CD4-positive, alpha-beta T cell treated with Interleukin-15 for 1 hour (primary cell): ENCODE measurements at regions not wholly inside any gene's neighbourhood (a gene's known extent, or its start where the extent isn't known, plus 50 kb on each side); places are given as distances from the start of the nearest gene placed in this dataset.

Experiments
- DNase-seq: peaks from one replicate; pipeline ENCODE4 v3.0.0-alpha.2; 2020

DNA sequence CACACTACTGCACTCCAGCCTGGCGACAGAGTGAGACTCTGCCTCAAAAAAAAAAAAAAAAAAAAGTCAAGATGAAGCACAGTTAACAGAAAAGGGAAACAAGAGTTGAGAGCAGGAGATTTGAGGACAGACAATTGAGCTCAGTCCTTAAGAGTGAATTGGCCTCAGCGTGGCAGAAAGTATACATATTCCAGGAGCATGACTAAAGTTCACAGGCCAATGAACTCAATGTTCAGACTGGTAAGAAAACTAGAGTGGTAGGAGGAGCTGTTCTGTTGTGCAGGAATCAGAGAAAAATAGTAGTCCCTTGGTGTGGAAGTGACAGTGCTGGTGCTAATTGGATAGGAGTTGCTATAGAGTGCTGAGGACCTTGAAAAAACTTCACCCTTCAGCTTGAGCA lies 60.0 kb downstream of the NRN1 start:
- no peak for DNase-seq

DNA sequence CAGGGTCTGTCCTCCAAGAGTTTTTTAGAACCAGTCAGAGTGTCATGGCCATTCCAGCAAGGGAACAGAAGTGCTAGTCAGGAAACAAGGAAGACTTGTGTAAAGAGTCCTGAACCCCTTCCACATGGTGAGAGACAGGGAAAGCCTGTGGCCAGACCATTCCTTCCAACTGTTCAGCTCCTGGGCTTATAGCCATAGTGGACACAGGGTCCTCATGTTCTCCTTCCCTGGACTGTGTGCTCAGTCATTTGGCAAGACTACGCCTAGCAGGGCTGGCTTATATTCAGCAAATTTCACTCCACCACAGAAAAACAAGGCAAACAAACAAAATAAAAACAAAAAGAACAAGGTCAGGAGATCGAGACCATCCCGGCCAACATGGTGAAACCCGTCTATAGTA lies 60.5 kb downstream of the NRN1 start:
- no peak for DNase-seq

DNA sequence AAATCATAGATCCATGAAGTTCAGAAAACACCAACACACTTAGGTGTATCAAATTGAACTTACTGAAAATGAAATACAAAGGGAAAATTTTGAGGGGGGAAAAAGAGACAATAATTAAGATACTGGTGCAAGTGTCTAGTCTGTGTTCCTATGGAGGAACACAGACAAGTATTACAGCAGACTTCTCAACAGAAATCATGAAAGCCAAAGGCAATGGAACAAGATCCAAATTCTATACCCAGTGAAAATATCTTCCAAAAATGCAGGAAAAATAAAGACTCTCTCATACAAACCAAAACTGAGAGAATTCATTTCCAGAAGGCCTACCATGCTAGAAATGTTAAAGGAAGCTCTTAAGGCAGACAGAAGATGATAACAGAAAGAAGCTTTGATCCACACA lies 63.1 kb downstream of the NRN1 start:
- no peak for DNase-seq

DNA sequence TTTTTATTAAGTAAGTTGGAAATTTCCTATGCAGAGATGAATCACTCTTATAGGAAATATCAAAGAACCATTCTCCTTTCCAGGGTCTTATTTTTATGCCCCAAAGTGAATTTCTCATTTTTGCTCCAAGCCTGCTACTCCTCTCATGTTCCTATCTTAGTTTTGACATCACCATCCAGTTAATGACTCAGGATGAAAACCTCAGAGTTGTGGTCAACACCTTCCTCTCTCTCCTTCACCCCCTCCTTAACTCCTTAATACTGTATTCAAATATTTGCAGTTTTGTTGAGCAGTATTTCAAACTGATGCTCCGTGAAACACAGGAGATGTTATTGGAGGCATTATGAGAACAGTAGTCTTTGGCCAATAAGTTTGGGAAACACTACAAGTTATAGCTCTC lies 64.1 kb downstream of the NRN1 start:
- no peak for DNase-seq

DNA sequence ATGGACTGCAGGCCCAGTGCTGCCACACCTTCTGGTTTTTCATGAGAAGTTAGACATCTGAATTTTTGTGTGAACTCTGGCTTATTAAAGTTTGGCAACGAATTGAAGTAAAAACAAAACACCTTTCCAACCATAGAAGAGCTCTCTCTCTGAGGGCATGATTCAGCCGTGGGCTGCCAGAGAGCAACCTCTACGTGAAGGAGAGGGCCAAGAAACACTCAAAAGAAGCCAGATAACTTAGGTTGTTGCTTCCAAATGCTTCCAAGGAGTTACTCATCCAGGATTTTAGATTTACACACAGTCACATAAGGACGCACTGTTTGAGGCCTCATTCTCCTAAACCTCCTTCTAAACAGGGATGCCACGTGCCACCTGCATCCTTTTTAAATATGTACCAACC lies 65.5 kb downstream of the NRN1 start:
- DNase-seq = no peak

DNA sequence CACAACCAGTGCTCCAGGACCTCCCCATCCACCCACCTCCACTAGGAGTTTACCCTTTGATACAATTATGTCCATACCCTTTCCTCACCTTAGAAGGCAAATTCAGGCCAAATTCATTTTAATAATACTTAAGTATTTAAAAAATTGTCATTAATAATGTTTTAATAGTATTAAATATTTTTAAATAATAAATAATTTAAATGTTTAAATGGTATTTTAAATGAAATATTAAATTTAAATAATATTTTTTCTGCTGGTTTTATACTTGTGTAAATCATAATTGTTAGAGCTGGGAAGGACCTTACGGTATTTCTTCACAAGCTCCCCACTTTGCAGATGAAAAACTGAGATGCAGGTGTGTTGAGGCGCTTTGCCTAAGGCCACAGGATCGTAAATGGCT lies 67.8 kb downstream of the NRN1 start:
- no peak for DNase-seq

DNA sequence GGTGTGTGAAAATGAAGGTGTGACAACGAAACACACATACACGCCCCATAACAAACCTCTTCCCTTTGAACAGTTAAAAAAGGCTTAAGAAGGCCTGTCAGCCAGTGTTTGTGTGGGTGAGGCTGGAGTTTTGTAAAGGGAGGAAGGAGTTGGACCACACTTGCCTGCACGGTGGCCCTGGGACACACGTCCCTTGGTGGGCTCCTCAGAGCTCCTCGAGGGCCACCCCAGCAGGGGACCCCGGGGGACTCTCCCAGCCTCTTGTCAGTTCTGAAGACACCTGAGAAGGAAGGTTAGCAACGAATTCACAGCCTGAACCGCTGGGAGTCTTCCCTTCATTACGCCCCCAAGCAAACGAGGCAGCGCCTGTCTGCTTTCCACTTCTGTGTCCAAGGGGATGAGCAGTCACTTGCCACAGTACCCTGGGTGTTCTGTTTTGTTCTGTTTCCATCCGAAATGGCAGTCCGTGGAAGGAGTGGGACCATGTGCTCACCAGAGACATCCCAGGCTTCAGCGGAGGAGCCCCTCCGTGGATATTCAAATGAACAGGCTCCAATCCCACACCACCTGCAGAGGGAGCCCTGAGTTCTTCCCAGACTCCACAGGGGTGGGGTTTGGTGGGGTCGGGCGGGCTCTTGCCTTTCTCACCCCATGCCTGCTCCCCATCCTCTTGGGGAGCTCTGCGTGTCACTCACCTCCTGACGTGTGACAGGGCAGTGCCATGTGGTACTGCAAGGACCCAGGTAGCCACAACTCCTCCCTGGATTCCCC lies 68.6 kb downstream of the NRN1 start:
- DNase-seq = no peak

DNA sequence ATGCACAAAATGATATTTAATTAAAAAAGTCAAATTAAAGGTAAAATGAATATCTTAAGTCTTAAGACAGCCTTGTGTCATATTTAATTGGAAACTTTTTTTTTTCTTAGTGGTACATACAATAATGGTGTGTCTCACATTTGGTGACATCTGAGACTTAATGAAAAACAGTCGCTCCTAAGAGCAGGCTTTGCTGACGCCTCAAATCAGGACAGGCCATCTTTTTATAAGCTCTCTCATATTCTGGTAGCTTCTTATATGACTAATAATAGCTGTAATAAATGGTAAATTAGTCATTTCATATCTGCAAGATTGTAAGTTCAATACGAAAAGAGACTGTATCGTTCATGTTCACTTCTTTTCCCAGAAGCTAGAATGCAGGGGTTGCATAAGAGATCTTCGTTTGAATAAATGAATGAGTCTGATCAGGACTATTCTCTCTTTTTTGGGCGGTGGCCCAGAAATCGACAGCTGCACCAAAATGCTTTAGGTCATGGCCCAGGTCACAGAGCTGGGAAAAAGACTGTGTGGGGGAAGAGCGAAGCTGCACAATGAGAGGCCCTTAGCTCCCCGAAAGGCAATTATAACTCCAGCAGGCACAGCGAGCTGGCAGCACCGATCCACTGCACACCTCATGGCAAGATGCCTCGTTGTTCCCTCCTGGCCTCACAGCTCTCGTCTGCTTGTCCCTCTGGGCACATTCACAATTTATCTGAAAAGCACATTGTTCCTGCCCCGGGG lies 69.4 kb downstream of the NRN1 start:
- DNase-seq = no peak

DNA sequence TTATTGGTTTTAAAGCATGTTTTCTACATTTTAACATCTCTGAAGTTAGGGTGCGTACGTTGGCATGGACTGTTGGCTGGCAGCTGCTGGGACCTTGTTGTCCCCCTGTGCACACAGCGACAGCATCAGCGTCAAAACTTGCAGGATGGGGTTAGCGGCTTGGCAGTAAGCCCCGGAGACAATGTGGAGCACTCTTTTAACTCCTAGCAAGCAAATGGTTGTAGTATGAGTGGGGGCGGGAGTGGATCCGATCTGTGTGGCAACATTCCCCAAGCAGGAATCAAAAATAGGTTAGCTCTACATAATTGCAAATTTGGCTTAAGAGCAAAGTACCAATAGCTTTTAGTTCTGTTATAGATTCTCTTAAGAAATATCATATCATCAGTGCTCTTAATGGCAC lies 70.1 kb downstream of the NRN1 start:
- DNase-seq = no peak

DNA sequence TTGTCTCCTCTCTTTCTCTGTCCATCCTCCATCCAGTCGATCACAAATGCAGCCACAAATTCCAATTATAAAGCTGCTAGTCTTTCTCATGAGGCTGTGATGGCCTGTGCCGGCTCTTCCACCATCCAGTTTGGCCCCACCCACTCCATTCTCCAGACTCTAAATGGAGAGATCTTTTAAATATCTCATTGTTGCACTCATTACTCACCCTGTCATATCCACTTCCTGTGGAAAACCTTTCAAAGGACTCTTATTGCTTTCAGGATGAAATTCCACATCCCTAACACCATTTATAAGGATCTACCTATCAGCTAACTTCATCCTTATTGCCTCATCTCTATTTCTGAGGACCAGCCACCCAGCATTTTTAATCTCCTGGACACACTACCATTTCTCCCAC lies 70.6 kb downstream of the NRN1 start:
- DNase-seq = no peak

DNA sequence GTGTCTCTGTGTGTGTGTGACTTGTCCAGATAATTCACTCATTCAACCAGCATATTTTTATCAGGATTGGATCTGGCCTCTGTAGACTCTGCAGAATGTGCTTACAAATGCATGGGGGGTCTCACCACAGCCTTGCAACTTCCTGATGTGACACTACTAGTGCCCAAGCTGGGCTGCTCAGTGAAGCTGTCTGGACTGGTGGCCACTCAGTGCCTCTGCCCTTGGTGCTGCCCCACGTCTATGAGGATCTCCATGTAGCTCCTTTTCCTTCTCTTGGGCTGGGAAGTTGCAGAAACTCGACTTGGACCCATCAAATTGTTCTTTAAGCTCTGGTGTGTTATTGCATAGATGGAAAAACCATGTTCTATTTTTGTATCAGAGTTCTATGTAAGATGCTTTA lies 75.8 kb downstream of the NRN1 start:
- no peak for DNase-seq

DNA sequence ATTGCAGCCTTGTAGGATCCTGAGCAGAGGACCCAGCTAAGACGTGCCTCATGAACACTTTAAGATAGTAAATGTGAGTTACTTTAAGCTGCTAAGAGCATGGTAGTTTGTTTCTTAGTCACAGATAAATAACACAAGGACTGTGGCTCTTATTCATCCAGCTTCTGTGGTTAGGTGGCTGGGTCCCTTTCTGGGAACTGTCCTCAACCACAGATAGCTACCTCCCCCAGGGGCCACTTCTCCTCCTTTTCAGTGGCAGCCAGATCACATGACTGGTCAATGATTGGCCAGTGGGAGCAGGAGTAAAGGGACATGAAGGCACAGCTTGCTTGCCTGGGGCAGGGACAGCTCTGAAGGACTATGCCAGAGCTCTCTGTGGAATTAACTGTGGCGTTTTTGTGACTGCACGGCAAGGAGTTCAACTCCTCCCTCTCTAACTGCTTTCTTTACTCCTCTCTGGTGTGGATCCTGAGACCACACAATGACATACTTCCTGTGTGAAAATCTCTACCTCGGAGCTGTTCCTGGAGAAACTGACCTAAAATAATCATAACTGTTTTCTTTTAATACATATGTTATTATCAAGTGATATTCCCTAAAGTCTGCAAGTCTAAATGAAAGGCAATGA lies 76.5 kb downstream of the NRN1 start:
- DNase-seq = no peak

DNA sequence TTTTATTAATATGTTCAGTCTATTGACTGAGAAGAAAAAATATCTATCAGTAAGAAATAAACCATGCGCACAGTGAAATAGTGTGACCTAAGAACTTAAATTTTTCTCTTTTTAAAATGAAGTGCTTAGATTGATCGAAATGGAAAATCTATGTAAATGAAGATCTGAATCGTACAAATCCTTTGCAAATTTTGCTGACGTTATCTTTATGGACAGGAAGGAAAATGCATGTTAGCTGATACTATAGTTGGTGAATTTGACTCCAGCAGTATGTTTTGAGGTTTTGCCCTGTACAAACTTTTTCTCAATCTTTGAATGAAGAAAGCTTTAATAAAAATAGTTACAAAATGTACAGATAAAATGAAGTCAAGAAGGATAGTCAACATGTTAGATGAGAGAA lies 82.9 kb downstream of the NRN1 start:
- DNase-seq = no peak

DNA sequence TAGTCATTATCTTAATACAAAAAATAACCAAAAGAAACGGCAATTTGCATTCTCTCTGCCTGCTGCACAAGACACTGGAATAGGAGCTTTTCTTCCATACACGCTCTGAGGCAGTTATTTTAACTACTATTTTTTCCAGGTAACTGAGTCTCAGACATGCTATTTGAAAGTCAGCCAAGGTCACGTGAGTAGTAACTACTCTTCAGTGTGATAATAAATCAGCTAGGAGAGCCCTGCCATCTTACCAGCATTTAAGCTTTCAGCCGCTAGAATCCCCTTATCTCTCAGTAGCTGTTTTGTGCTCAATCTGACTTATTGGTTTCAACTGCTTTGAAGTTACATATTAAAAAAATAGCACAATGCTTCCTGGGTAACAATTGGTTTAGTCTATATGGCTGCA lies 84.5 kb downstream of the NRN1 start:
- DNase-seq = no peak

DNA sequence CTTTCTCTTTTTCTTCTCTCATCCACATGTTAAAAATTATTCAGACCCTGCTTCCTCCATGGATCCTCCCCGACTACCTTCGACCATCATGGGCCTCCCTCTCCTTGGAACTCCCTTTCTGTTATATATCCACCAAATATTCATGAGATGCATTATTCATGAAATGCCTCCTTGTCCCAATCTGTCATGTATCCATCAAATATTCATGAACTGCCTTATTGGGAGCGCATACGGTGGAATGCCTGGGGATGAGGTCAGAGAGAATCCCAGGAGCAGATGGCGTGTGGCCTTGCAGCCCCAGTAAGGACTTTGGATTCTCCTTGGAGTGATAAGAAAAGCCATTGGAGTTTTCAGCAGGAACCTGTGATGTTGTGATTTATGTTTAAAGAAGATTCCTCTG lies 97.0 kb downstream of the NRN1 start:
- no peak for DNase-seq

DNA sequence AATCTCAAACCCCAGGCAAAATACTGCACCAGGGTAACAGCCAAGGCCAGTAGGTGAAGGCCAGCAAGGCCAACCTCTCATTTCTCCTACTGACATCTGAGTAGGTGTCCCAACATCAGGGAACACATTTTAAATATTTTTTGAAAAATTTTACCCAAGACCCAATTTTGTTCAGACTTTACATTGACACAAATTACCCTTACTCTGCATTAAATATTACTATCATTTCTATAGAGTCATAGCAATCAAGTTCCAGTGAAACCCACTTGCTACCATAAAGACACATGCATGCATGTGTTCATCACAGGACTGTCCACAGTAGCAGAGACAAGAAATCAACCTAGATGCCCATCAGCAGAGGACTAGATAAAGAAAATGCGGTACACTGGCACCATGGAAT lies 99.9 kb downstream of the NRN1 start:
- no peak for DNase-seq

DNA sequence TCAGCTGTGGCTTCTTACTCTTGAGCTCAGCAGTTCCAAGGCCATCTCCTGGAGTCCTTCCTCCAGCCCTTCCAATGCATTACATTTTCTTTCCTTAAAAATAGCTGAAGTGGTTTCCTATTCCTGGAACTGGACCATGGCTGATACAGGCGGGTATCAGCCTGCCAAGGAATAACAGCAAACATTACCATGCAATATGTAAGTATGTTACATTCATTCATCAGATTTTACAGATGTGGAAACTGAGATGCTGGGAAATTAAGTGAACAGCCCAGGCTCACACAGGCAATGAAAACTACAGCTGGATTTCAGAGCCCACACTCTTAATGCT lies 100.4 kb downstream of the NRN1 start:
- no peak for DNase-seq

DNA sequence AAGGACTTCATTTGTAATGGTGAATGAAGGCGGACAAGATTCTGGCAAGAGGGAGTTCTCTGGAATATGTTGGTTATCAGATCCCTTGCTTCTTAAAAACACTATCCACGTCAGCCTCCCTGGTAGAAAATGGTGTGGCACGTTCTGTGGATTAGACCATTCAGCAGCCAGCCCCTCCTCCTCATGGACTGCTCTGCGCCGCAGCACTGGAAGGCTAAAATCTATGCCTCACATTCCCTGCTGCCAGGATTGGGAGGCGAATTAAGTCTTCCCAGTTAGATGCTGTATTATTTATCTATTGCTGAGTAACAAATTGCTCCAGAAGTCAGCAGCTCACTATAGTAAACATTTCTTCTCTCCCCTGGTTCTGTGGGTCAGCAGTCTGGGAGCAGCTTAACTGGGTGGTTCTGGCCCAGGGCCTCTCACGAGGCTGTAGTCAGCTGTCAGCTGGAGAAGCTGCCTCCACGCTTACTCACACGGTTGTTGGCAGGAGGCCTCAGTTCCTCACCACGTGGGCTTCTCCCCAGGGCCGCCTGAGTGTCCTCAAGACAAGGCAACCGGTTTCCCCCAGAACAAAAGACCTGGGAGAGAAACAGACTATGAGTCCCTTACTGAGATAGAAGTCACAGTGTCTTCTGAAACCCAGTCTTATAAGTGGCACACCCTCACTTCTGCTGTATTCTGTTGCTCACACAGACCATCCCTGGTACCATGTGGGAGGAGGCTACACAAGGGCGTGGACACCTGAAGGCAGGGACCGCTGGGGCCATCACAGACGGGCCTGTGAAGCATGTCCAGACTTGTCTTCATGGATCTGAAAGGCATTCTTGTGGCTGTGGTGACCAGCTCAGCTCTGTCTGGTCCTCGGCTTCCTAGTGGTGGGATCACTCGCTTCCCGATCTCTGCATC lies 101.0 kb downstream of the NRN1 start:
- no peak for DNase-seq

DNA sequence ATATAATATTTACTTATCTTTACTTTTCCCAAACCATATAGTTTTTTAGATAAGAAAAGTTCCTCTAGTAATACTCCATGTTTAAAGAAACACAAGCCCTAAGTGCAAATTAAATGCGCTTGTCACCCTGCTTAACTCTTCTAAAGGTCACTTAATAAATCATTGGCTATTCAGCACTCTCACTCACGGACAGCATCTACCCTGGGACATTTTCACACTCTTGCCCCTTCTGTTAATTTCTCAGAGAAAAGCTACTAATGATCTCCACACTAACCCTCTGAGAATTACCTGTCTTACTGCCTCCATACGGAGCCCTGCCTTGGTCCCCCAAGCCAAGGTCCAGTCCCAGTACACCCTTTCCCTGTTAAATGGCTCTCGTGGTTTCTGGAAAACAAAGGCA lies 102.2 kb downstream of the NRN1 start:
- no peak for DNase-seq

DNA sequence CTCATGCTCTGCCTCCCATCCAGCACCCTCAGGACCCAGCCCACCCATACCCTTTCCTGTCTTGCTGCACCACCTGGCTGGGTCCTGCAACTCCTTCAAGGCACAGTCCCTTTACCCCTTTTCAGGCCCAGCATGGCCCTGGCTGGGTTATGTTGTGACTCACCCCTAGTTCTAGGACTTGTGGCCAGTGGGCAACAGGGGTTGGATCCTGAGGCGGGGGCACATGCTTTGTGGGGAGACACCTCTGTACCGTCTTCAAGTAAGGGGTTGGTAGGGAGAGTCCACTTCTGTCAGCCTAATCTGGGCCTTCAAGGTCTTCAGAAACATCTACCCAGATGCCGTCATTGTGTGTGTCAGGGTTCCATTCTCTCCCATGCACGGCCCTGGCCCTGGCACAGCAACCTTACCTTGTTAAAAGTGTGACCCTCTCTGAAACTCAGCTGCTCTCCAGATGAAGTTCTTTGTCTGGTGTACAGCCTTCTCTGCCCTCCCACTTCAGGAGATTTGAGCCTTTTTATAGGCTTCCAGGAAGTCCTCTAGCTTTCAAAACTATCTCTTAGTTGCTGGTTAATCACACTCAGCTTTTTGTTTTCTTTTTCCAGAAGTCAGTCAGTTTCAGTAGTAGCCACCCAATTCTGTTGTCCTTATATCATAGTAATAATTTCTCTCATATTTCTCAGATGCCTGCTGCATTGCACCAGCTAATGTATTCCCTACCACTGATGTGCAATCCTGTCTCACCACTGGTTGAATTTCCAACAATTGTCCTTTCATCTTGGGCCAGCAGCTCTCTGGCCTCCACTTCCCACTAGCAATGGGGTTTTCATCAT lies 107.3 kb downstream of the NRN1 start:
- DNase-seq = no peak

DNA sequence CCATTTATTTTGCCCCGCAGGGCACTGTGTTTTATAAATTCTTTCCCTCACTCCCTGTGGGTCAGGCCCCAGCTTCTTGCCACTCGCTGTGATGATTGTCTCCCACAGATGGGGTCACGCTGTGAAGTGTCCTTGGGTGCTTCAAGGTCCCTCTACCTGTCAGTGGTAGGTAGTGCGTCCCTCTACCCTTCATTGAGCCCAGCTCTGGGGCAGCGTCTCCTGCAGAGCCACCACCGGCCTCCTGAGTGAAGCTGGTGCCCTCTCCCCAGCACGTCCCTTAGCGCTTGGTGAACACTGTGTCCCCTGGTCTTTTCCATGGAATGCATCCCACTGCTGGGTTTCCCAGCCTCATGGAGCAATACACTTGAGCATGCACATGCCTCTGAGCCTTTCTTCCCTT lies 108.2 kb downstream of the NRN1 start:
- DNase-seq = no peak

DNA sequence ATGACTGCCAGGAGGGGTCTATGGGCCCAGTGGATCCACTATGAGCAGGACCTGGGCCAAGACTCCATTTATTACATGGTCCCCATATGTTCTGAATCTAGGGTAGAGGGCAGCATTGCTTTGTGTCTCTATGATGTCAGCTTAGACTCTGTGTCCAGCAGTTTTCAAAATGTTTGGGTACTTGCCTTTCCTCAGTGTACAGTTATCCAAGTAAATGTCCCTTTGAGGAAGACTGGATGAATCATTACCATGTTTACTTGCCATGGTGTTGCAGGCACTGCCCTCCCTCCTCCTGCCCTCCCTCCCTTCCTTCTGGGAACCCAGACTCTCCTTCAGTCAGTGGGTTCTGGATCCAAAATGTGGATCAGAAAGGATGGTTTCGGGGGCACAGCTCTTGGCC lies 108.6 kb downstream of the NRN1 start:
- DNase-seq = no peak
